GM23338 (cell line): ENCODE measurements at regions not wholly inside any gene's neighbourhood (a gene's known extent, or its start where the extent isn't known, plus 50 kb on each side); places are given as distances from the start of the nearest gene placed in this dataset.

Experiments used
- ATAC-seq: fragments of 200-7000 bp; cut with Tn5 transposase; 3 replicates; pipeline ENCODE4 v1.9.1; 2020
- DNase-seq: peaks from one replicate; pipeline ENCODE4 v3.0.0-alpha.2; 2015; ENCODE audit warnings: low spot score
- H2AFZ ChIP-seq: fragments of 200-600 bp; sonication (generic); 2 replicates; pipeline ENCODE4 v1.8.0; 2016; ENCODE audit warnings: antibody characterized with exemption, mild to moderate bottlenecking, moderate library complexity
- H3F3A ChIP-seq: fragments of 200-600 bp; sonication (generic); replicated peaks from 2 replicates; pipeline ENCODE4 v1.8.0; 2017; ENCODE audit warnings: antibody characterized with exemption, mixed run types, low read depth
- H3K27ac ChIP-seq: fragments of 200-600 bp; sonication (generic); 2 replicates; pipeline ENCODE4 v1.6.1; 2016; ENCODE audit warnings: low read depth
- H3K27me3 ChIP-seq: fragments of 200-600 bp; sonication (generic); 2 replicates; pipeline ENCODE4 v1.8.0; 2016; ENCODE audit warnings: mild to moderate bottlenecking, mixed run types, moderate library complexity; ENCODE audit not compliant: insufficient read depth
- H3K36me3 ChIP-seq: fragments of 200-600 bp; sonication (generic); 2 replicates; pipeline ENCODE4 v1.8.0; 2016; ENCODE audit warnings: mild to moderate bottlenecking; ENCODE audit not compliant: insufficient read depth
- H3K4me1 ChIP-seq: fragments of 200-600 bp; sonication (generic); 2 replicates; pipeline ENCODE4 v1.8.0; 2016; ENCODE audit warnings: mild to moderate bottlenecking, moderate library complexity; ENCODE audit not compliant: insufficient read depth
- H3K4me2 ChIP-seq: fragments of 200-600 bp; sonication (generic); 2 replicates; pipeline ENCODE4 v1.7.1; 2017; ENCODE audit warnings: mixed run types
- H3K4me3 ChIP-seq: fragments of 200-600 bp; sonication (generic); 2 replicates; pipeline ENCODE4 v1.6.1; 2016; ENCODE audit warnings: mixed run types
- H3K79me2 ChIP-seq: fragments of 200-600 bp; sonication (generic); replicated peaks from 2 replicates; pipeline ENCODE4 v1.8.0; 2017; ENCODE audit warnings: mild to moderate bottlenecking; ENCODE audit not compliant: insufficient read depth
- H3K9me2 ChIP-seq: fragments of 200-600 bp; sonication (generic); 2 replicates; pipeline ENCODE4 v1.8.0; 2017; ENCODE audit not compliant: insufficient read depth
- H4K20me1 ChIP-seq: fragments of 200-600 bp; sonication (generic); replicated peaks from 2 replicates; pipeline ENCODE4 v1.8.0; 2017; ENCODE audit warnings: mild to moderate bottlenecking; ENCODE audit not compliant: insufficient read depth
- H3K27ac Mint-ChIP-seq: 2 replicates; pipeline ENCODE4 v1.8.0; 2020; ENCODE audit warnings: inconsistent platforms, mild to moderate bottlenecking, moderate library complexity, mixed read lengths
- H3K27me3 Mint-ChIP-seq: 3 replicates; pipeline ENCODE4 v1.8.0; 2022; ENCODE audit warnings: low read depth, mild to moderate bottlenecking, moderate library complexity, mixed read lengths, inconsistent platforms; ENCODE audit not compliant: insufficient read depth, poor library complexity
- H3K36me3 Mint-ChIP-seq: 3 replicates; pipeline ENCODE4 v1.8.0; 2021; ENCODE audit warnings: low read depth, mild to moderate bottlenecking, inconsistent platforms, moderate library complexity, mixed read lengths
- H3K4me1 Mint-ChIP-seq: 3 replicates; pipeline ENCODE4 v1.8.0; 2020; ENCODE audit warnings: mild to moderate bottlenecking, inconsistent platforms, mixed read lengths
- H3K4me3 Mint-ChIP-seq: 3 replicates; pipeline ENCODE4 v1.8.0; 2021; ENCODE audit warnings: moderate library complexity, mild to moderate bottlenecking, inconsistent platforms, mixed read lengths
- H3K9me3 Mint-ChIP-seq: 3 replicates; pipeline ENCODE4 v1.8.0; 2020; ENCODE audit warnings: moderate library complexity, mild to moderate bottlenecking, inconsistent platforms, mixed read lengths
- CREB1 ChIP-seq: fragments of 250-450 bp; sonication (Bioruptor Pico); IDR thresholded peaks from 2 replicates; pipeline ENCODE4 v1.5.0; 2020; ENCODE audit warnings: low read depth, mild to moderate bottlenecking, moderate library complexity
- CTCF ChIP-seq, 2 experiments: fragments of 200-600 bp in 1 of 2; sonication (generic) in 1 of 2; conservative IDR thresholded peaks; 2 replicates each; pipeline versions ENCODE4 v1.5.1 to v1.6.1; 2016 to 2017; ENCODE audit warnings: antibody characterized with exemption in 2 of 2, low read depth in 2 of 2, mild to moderate bottlenecking in 2 of 2, moderate library complexity in 1 of 2
- EZH2 ChIP-seq: fragments of 200-600 bp; sonication (generic); IDR thresholded peaks from one replicate; pipeline ENCODE4 v1.8.0; 2017; ENCODE audit warnings: antibody characterized with exemption, mild to moderate bottlenecking, low read depth; ENCODE audit not compliant: unreplicated experiment
- EZH2phosphoT487 ChIP-seq: fragments of 200-600 bp; sonication (generic); IDR thresholded peaks from one replicate; pipeline ENCODE4 v1.8.1; 2018; ENCODE audit warnings: antibody characterized with exemption; ENCODE audit not compliant: unreplicated experiment
- JUNB ChIP-seq: IDR thresholded peaks from one replicate; pipeline ENCODE4 v1.6.1; 2016; ENCODE audit warnings: antibody characterized with exemption; ENCODE audit not compliant: unreplicated experiment
- NANOG ChIP-seq: IDR thresholded peaks from 2 replicates; pipeline ENCODE4 v1.6.1; 2016; ENCODE audit warnings: antibody characterized with exemption, borderline replicate concordance
- POLR2AphosphoS5 ChIP-seq: IDR thresholded peaks from 2 replicates; pipeline ENCODE4 v1.6.1; 2016; ENCODE audit warnings: antibody characterized with exemption, low read depth
- REST ChIP-seq: IDR thresholded peaks from one replicate; pipeline ENCODE4 v1.6.1; 2018; ENCODE audit warnings: antibody characterized with exemption; ENCODE audit not compliant: unreplicated experiment
- STAT1 ChIP-seq: IDR thresholded peaks from one replicate; pipeline ENCODE4 v1.6.1; 2016; ENCODE audit warnings: antibody characterized with exemption; ENCODE audit not compliant: unreplicated experiment
- ZNF114 ChIP-seq: fragments of 250-450 bp; sonication (Bioruptor Pico); IDR thresholded peaks from 2 replicates; pipeline ENCODE4 v1.5.0; 2020; ENCODE audit warnings: mild to moderate bottlenecking, moderate library complexity
- ZNF331 ChIP-seq: fragments of 250-450 bp; sonication (Bioruptor Pico); IDR thresholded peaks from 2 replicates; pipeline ENCODE4 v1.5.0; 2020; ENCODE audit warnings: low read depth, mild to moderate bottlenecking, moderate library complexity
- TF ChIP-seq, protein P1 (sequence below): IDR thresholded peaks from 2 replicates; pipeline ENCODE4 v1.6.1; 2016; ENCODE audit warnings: antibody characterized with exemption
- TF ChIP-seq, protein P2 (sequence below): fragments of 250-450 bp; sonication (Bioruptor Pico); IDR thresholded peaks from 2 replicates; pipeline ENCODE4 v1.5.0; 2020; ENCODE audit warnings: mild to moderate bottlenecking, moderate library complexity

GRCh38 chr4:33532821-33533220 is 2711.5 kb downstream of the ARAP2 start:
- Histone ChIP-seq H3K79me2 (no peaks in the 10 kb centered on the region), H3K9me2 (no peaks in the 10 kb centered on the region), H3K36me3 (no peaks in the 10 kb centered on the region), H4K20me1 (no peaks in the 10 kb centered on the region), H3K27me3 (no peaks in the 10 kb centered on the region), H3F3A (no peaks in the 10 kb centered on the region), H3K4me3 (no peak overlapping the region), H3K4me2 (no peak overlapping the region), H2AFZ (no peak overlapping the region), H3K4me1 (0 out of 2 replicates have a peak, but pooled peaks cover 5% of the 10 kb centered on the region), H3K27ac (no peak overlapping the region)
- H3K27ac Mint-ChIP-seq = no peak overlapping the region
- TF ChIP-seq JUNB = no peak
- TF ChIP-seq REST = no peak
- TF ChIP-seq EZH2 = no peak
- no peak for TF ChIP-seq CTCF (conservative IDR thresholded peaks at IDR 0.05; ENCODE audit: low read depth in 2 of 2)
- TF ChIP-seq, protein P1, sequence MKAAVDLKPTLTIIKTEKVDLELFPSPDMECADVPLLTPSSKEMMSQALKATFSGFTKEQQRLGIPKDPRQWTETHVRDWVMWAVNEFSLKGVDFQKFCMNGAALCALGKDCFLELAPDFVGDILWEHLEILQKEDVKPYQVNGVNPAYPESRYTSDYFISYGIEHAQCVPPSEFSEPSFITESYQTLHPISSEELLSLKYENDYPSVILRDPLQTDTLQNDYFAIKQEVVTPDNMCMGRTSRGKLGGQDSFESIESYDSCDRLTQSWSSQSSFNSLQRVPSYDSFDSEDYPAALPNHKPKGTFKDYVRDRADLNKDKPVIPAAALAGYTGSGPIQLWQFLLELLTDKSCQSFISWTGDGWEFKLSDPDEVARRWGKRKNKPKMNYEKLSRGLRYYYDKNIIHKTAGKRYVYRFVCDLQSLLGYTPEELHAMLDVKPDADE = no peak
- no peak for TF ChIP-seq NANOG
- no peak for TF ChIP-seq ZNF331
- TF ChIP-seq EZH2phosphoT487 = no peak
- TF ChIP-seq POLR2AphosphoS5 = no peak
- TF ChIP-seq CREB1 (CRISPR knock-in tag) = no peak
- no peak for TF ChIP-seq ZNF114 (CRISPR knock-in tag)
- no peak for TF ChIP-seq STAT1
- TF ChIP-seq, protein P2, sequence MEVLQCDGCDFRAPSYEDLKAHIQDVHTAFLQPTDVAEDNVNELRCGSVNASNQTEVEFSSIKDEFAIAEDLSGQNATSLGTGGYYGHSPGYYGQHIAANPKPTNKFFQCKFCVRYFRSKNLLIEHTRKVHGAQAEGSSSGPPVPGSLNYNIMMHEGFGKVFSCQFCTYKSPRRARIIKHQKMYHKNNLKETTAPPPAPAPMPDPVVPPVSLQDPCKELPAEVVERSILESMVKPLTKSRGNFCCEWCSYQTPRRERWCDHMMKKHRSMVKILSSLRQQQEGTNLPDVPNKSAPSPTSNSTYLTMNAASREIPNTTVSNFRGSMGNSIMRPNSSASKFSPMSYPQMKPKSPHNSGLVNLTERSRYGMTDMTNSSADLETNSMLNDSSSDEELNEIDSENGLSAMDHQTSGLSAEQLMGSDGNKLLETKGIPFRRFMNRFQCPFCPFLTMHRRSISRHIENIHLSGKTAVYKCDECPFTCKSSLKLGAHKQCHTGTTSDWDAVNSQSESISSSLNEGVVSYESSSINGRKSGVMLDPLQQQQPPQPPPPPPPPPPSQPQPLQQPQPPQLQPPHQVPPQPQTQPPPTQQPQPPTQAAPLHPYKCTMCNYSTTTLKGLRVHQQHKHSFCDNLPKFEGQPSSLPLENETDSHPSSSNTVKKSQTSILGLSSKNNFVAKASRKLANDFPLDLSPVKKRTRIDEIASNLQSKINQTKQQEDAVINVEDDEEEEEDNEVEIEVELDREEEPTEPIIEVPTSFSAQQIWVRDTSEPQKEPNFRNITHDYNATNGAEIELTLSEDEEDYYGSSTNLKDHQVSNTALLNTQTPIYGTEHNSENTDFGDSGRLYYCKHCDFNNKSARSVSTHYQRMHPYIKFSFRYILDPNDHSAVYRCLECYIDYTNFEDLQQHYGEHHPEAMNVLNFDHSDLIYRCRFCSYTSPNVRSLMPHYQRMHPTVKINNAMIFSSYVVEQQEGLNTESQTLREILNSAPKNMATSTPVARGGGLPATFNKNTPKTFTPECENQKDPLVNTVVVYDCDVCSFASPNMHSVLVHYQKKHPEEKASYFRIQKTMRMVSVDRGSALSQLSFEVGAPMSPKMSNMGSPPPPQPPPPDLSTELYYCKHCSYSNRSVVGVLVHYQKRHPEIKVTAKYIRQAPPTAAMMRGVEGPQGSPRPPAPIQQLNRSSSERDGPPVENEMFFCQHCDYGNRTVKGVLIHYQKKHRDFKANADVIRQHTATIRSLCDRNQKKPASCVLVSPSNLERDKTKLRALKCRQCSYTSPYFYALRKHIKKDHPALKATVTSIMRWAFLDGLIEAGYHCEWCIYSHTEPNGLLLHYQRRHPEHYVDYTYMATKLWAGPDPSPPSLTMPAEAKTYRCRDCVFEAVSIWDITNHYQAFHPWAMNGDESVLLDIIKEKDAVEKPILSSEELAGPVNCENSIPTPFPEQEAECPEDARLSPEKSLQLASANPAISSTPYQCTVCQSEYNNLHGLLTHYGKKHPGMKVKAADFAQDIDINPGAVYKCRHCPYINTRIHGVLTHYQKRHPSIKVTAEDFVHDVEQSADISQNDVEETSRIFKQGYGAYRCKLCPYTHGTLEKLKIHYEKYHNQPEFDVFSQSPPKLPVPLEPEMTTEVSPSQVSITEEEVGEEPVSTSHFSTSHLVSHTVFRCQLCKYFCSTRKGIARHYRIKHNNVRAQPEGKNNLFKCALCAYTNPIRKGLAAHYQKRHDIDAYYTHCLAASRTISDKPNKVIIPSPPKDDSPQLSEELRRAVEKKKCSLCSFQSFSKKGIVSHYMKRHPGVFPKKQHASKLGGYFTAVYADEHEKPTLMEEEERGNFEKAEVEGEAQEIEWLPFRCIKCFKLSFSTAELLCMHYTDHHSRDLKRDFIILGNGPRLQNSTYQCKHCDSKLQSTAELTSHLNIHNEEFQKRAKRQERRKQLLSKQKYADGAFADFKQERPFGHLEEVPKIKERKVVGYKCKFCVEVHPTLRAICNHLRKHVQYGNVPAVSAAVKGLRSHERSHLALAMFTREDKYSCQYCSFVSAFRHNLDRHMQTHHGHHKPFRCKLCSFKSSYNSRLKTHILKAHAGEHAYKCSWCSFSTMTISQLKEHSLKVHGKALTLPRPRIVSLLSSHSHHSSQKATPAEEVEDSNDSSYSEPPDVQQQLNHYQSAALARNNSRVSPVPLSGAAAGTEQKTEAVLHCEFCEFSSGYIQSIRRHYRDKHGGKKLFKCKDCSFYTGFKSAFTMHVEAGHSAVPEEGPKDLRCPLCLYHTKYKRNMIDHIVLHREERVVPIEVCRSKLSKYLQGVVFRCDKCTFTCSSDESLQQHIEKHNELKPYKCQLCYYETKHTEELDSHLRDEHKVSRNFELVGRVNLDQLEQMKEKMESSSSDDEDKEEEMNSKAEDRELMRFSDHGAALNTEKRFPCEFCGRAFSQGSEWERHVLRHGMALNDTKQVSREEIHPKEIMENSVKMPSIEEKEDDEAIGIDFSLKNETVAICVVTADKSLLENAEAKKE (CRISPR knock-in tag) = no peak
- no peak for ATAC-seq
- peaks cover 3% of the 10 kb centered on the region; the same call in 2 of the 3 replicates for H3K4me1 Mint-ChIP-seq
- no peaks in the 10 kb centered on the region for H3K27me3 Mint-ChIP-seq
- no peaks in the 10 kb centered on the region for H3K9me3 Mint-ChIP-seq
- no peaks in the 10 kb centered on the region for H3K36me3 Mint-ChIP-seq
- no peak overlapping the region for H3K4me3 Mint-ChIP-seq
- no peak for DNase-seq
